A549 (cell line): ENCODE measurements at regions not wholly inside any gene's neighbourhood (a gene's known extent, or its start where the extent isn't known, plus 50 kb on each side); places are given as distances from the start of the nearest gene placed in this dataset.

ENCODE experiments used
- CHD2 ChIP-seq: fragments of 150-350 bp; IDR thresholded peaks from 2 replicates; pipeline ENCODE4 v1.6.1; 2014; ENCODE audit warnings: low read length; ENCODE audit not compliant: partially characterized antibody
- EP300 ChIP-seq, 2 experiments: fragments of >200 bp; sonication (Bioruptor Twin); formaldehyde crosslinking; IDR thresholded peaks; 2 replicates in 1 of 2; 3 replicates in 1 of 2; pipeline ENCODE4 v1.6.1; 2016 to 2017
- HDAC2 ChIP-seq: fragments of 200-600 bp; sonication (generic); IDR thresholded peaks from 2 replicates; pipeline ENCODE4 v1.6.1; 2016
- KDM5A ChIP-seq: fragments of 200-600 bp; sonication (generic); IDR thresholded peaks from 2 replicates; pipeline ENCODE4 v1.6.1; 2016; ENCODE audit warnings: antibody characterized with exemption, mild to moderate bottlenecking
- MAFK ChIP-seq: fragments of 450-650 bp; IDR thresholded peaks from 2 replicates; pipeline ENCODE4 v1.6.1; 2014; ENCODE audit not compliant: partially characterized antibody
- POLR2A ChIP-seq: IDR thresholded peaks from 2 replicates; pipeline ENCODE4 v1.6.1; 2012; ENCODE audit warnings: mild to moderate bottlenecking, low read length
- POLR2AphosphoS2 ChIP-seq: conservative IDR thresholded peaks from 2 replicates; pipeline ENCODE4 v1.6.1; 2012; ENCODE audit warnings: low read length, improper control_type of control experiment, inconsistent platforms
- RAD21 ChIP-seq, 2 experiments: fragments of >200 bp in 1 of 2; sonication (Bioruptor Twin) in 1 of 2; formaldehyde crosslinking in 1 of 2; IDR thresholded peaks in 1 of 2; conservative IDR thresholded peaks in 1 of 2; 2 replicates in 1 of 2; 3 replicates in 1 of 2; pipeline ENCODE4 v1.6.1; 2012 to 2018; ENCODE audit warnings: inconsistent platforms in 1 of 2
- SREBF2 ChIP-seq: fragments of 450-650 bp; IDR thresholded peaks from 2 replicates; pipeline ENCODE4 v1.6.1; 2014; ENCODE audit warnings: mild to moderate bottlenecking, moderate library complexity
- TF ChIP-seq, protein P1 (sequence below): fragments of 200-600 bp; sonication (generic); IDR thresholded peaks from 2 replicates; pipeline ENCODE4 v1.6.1; 2016; ENCODE audit warnings: antibody characterized with exemption, mild to moderate bottlenecking, moderate library complexity
- TF ChIP-seq, protein P2 (sequence below): fragments of >200 bp; sonication (Bioruptor Twin); formaldehyde crosslinking; IDR thresholded peaks from 3 replicates; pipeline ENCODE4 v1.5.1; 2016
- TF ChIP-seq, protein P3 (sequence below): fragments of 250-450 bp; sonication (Bioruptor Pico); IDR thresholded peaks from 2 replicates; pipeline ENCODE4 v1.5.0; 2021; ENCODE audit warnings: mild to moderate bottlenecking, moderate library complexity, borderline replicate concordance

DNA sequence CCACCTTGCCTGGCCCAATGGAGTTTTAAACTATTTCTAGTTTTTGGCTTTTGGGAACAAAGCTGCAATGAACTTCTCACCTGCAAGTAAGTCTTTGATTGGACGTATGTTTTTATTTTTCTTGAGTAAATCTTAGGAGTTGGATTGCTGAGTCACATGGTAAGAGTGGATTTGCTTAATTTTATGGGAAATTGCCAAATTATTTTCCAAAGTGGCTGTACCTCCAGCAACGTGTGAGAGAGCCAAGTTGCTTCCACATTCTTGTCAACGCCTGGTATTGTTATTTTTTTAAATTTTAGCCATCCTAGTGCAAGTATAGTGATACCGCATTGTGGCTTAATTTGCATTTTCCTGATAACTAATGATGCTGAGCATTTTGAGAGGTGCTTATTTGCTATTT, 136.6 kb downstream of the LMNTD1 start:
- no peak for TF ChIP-seq MAFK
- no peak for TF ChIP-seq EP300 (IDR thresholded peaks at IDR 0.05)
- TF ChIP-seq RAD21 (conservative IDR thresholded peaks at IDR 0.05 in 1 of 2, IDR thresholded peaks at IDR 0.05 in 1 of 2), result no peak
- TF ChIP-seq, protein P1, sequence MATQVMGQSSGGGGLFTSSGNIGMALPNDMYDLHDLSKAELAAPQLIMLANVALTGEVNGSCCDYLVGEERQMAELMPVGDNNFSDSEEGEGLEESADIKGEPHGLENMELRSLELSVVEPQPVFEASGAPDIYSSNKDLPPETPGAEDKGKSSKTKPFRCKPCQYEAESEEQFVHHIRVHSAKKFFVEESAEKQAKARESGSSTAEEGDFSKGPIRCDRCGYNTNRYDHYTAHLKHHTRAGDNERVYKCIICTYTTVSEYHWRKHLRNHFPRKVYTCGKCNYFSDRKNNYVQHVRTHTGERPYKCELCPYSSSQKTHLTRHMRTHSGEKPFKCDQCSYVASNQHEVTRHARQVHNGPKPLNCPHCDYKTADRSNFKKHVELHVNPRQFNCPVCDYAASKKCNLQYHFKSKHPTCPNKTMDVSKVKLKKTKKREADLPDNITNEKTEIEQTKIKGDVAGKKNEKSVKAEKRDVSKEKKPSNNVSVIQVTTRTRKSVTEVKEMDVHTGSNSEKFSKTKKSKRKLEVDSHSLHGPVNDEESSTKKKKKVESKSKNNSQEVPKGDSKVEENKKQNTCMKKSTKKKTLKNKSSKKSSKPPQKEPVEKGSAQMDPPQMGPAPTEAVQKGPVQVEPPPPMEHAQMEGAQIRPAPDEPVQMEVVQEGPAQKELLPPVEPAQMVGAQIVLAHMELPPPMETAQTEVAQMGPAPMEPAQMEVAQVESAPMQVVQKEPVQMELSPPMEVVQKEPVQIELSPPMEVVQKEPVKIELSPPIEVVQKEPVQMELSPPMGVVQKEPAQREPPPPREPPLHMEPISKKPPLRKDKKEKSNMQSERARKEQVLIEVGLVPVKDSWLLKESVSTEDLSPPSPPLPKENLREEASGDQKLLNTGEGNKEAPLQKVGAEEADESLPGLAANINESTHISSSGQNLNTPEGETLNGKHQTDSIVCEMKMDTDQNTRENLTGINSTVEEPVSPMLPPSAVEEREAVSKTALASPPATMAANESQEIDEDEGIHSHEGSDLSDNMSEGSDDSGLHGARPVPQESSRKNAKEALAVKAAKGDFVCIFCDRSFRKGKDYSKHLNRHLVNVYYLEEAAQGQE, result no peak
- no peak for TF ChIP-seq HDAC2
- TF ChIP-seq POLR2AphosphoS2, result no peak
- TF ChIP-seq CHD2, result no peak
- TF ChIP-seq, protein P2, sequence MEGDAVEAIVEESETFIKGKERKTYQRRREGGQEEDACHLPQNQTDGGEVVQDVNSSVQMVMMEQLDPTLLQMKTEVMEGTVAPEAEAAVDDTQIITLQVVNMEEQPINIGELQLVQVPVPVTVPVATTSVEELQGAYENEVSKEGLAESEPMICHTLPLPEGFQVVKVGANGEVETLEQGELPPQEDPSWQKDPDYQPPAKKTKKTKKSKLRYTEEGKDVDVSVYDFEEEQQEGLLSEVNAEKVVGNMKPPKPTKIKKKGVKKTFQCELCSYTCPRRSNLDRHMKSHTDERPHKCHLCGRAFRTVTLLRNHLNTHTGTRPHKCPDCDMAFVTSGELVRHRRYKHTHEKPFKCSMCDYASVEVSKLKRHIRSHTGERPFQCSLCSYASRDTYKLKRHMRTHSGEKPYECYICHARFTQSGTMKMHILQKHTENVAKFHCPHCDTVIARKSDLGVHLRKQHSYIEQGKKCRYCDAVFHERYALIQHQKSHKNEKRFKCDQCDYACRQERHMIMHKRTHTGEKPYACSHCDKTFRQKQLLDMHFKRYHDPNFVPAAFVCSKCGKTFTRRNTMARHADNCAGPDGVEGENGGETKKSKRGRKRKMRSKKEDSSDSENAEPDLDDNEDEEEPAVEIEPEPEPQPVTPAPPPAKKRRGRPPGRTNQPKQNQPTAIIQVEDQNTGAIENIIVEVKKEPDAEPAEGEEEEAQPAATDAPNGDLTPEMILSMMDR, result no peak
- no peak for TF ChIP-seq KDM5A
- TF ChIP-seq POLR2A, result no peak
- TF ChIP-seq, protein P3, sequence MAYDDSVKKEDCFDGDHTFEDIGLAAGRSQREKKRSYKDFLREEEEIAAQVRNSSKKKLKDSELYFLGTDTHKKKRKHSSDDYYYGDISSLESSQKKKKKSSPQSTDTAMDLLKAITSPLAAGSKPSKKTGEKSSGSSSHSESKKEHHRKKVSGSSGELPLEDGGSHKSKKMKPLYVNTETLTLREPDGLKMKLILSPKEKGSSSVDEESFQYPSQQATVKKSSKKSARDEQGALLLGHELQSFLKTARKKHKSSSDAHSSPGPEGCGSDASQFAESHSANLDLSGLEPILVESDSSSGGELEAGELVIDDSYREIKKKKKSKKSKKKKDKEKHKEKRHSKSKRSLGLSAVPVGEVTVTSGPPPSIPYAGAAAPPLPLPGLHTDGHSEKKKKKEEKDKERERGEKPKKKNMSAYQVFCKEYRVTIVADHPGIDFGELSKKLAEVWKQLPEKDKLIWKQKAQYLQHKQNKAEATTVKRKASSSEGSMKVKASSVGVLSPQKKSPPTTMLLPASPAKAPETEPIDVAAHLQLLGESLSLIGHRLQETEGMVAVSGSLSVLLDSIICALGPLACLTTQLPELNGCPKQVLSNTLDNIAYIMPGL, result no peak
- no peak for TF ChIP-seq SREBF2
